GM19372 (cell line): ENCODE measurements at regions not wholly inside any gene's neighbourhood (a gene's known extent, or its start where the extent isn't known, plus 50 kb on each side); places are given as distances from the start of the nearest gene placed in this dataset.
A peak's percentile ranks its signal among the peaks of the same experiment; 100 is the strongest.

Source experiments
- ATAC-seq: cut with Tn5 transposase; IDR thresholded peaks from one replicate; pipeline ENCODE4 v1.9.1; 2021; ENCODE audit warnings: mild to moderate bottlenecking, low read depth, moderate library complexity; ENCODE audit not compliant: unreplicated experiment

DNA sequence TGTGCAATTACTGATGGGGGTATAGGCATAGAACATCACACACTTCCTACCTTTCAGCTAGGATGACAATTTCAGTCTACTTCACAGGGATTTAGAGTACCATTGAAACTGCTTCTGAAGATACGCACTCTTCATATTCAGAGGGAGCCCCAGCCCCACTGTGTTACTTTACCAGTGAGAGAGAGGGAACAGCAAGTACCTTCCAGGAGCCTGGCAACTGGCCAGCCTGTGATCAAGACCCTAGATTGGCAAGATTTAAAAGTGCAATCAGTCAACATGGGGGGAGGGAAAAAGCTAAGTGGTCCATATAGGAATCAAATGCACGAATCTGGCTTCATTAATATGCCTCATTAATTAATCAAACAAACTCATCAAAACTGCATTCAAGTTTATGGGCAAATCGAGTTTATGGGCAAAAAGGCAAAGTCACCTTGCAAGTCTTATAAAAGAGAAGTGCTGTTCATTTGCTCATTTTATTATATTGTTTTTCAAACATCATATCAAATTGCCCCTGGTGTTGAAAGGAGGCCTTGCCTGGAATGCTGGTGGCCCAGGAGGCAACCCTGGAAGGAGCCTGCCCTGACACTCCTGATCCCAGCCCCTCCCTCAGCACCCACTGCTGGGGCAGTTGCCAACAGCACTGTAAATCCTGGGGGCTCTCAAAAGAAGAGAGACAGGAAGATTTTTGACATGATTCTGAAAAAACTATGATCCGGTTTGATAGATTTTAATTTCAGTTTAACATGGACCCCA lies 184.9 kb upstream of the DPT start:
- ATAC-seq, result no peak

DNA sequence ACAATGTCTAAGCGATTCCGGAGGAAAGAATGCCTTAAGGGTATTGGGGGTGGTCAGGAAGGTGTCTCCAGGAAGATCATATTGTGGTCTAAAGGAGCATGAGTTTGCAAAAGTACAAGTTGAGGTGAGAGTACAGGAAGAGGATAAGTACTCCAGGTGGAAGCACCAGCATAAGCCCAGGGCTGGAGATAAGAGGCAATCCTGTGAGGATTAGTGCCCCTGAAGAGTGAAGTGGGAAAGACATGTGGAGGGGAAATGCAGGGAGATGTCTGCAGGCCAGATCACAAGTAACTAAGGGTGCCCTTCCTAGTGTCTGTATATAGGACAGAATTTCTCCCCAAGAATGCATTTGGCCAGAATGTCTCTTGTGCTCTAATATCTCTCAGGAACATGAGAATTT lies 188.3 kb upstream of the DPT start:
- no peak for ATAC-seq

DNA sequence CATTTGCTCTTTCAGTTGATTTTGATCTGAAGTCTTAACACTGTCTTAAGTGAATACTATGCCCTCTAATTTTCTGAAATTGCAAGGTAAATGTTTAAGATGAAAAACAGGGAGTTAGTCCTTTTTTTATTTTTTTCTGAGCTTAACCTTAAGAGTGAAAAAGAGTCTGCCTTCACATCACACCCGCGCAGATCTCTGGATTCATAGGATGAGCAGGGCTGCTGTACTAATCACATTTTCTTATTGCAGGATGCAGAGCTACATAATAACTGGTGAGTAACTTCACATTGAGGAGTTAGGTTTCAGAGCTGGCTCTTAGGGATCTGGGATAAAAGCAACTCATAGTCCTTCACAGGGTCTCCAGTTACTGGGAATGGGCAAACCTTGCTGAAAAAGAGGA lies 188.7 kb upstream of the ATP1B1 start:
- ATAC-seq, result no peak

DNA sequence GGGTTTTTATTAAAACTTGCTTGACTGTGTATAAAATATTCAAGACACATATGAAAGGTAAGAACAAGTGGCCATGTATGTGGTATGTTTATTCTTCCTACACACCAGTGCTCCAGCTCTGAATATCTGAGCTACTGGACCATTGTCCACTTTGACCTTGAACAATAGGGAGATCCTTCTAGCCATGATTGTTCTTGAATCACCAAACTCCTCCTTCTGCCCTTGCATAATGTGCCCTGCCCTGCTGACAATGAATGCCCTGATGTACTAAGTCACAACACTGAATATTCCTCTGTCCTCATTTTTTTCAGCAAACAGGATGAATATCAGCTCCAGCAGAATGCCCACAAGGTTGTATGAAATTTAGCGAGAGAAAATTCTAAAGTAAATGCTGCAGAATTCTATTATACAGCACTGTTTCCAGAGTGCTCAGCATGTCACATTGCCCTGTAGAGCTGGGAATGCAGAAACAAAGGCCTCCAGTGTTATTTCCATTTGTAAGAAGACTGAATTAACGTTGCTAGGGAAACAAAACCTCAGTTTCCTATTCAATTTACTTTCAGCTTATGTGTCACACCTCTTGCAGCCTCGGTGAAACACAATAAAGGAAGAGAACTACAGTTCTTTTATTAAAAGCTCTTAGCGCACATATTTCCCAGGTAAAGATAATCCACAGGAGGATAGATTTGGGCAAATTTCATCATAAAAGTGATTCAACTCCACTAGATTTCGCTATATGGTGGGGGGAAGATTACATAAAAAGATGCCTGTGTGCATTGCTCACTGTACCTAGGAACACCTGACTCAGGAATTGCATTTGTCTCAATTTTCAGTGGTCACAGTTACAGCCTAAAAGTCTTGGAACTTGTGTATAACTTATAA lies 187.4 kb upstream of the ATP1B1 start:
- no peak for ATAC-seq

DNA sequence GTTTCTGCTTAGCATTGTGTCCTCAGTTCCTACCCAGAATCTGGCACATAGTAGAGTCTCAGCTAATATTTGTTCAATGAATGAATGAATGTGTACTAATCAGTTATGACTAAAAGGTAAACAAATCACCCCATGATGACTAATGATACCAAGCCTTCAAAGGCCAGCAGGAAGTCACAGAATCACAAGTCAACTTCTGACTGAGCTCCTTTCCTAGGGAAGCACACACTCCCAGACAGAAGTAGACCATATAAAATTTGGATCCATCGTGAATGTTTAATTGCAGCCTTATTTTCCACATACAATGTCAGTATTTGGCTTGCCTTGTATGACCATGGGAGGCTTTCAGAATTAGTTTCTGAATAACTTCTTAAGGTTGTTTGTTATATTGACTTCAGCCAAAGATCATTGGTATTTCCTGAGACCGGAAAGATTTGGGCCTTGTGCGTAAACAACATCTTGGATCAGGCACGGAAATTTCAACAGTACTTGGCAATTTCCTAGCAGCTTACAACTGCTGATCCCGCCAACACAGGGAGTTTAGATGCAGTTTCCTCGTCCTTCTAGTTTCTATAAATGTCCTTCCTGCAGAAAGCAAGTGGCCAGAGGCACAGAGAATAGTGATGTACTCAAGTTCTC lies 185.9 kb upstream of the ATP1B1 start:
- no peak for ATAC-seq

DNA sequence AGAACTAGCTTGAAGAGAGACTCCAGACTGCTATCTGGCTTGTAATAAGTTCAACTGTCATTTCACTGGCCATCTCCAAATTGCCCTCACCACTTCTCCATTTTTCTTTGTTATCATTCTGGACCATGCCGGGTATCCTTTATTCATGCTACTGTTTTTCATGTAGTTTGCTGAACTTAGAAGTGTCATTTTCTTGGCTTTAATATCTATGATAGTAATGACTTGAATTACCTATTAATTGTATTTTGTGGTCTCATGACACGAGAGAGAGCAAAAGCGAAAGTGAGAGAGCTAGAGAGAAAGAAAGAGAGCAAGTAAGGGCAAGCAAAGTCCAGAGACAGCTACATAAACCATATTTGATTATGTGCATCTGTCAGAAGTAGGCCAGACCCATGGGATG lies 184.9 kb upstream of the ATP1B1 start:
- ATAC-seq, result peak; percentile 67

DNA sequence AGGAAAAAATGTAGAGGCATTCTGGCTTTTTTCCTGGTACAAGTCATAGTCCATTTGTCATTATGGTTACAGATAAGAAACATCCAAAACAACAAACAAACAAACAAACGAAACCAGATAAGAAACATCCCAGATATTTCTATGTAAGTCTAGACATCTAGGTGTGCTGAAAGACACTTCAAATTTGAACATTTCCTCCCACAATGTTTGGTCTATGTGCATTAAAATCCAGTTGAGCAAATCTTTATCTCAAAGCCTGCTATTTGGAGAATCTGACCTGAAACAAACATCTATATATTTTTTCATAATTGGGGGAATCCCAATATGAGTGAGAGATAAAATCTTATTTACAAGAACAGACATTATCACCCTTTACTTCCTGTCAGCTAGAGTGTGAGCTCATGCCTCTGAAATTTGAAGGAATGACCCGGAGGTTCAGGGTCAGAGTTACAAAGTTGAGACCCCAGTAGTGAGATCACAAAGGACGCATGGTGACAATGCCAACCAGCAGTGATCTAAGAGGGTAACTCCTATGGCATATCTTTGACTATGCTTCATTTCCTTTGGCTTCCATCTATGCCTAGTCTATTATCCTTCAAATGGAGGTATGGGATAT lies 182.9 kb upstream of the ATP1B1 start:
- no peak for ATAC-seq

DNA sequence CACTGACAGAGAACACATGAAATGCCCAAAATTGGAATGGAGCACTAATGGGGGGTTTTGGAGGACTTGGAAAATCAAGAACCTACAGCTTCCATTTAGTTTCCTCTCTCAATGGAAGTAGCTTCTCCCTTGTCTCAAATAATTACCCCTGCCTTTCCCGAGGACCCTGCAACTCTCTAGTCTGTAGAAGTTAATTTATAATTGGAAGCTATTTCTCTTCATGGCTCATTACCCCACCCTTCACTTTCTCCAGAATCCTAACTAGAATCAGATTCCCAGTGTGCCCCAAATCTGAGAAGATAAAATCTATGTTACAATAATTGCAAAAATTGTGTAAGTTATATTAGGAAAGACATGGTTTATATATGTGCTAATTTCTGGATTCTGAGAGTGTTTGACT lies 181.5 kb upstream of the ATP1B1 start:
- ATAC-seq, result no peak

DNA sequence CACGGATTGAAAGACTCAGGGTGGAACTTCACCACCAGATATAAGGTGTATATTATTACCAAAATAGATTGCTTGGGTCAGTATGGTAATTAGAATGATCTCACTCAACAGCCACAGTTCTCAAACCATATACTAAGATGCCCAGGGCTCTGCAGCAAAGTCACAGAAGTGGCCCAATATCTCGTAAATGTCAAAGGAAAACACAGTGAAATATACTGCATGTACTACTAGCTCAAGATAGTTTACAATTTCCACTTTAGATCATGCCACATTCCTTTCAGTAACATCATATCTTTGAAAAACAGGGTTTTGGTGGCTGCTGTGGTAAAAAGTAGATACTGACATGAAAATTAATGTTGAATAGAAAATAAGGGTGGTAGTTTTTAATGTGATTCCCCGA lies 180.3 kb upstream of the ATP1B1 start:
- no peak for ATAC-seq

DNA sequence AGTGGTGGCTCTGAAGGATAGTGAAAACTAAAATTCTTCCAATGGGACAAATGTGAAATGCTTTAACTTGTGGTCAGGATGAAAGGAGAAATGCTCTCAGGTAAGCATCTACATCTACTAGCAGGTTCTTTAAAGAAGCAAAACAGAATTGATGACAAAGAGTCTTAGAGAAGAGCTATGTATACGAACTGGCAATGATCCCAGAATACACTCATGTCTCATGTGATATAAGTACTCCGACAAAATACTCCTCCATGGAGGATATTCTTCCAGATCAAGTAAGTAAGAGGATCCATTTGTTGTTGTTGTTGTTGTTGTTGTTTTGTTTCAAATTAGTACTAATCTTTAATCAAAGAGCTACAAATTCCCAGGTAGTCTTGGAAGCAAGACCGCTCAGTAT lies 174.0 kb upstream of the ATP1B1 start:
- no peak for ATAC-seq

DNA sequence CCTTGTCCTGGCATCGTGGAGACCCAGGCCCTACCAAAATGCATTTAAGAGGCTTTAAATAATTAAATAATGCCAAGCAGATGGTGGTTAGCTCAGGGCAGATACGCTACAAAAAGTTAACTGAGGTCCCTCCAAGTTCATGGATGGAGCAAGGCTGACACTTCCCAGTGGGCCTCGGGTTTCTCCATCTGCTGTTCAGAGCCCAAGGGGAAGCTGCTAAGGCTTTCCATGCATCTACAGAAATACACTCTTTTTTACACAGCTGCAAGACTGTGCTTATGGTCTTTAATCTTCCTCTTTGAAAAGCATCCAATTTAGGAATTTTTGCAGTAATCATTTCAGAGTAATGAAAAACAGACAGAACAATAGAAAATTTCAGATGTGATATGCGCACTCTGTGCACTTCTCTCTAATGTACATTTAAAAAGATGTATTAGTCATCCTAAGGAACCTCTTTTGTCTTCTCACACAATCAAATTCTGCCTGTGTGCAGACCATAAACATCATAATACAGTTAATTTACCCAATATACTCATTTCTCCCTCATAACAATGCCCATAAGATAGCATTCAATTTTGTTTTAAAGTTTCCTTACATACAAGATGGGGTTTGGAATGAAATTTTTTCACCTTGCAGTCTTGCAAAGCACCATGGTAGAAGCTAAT lies 173.2 kb upstream of the ATP1B1 start:
- ATAC-seq, result no peak

DNA sequence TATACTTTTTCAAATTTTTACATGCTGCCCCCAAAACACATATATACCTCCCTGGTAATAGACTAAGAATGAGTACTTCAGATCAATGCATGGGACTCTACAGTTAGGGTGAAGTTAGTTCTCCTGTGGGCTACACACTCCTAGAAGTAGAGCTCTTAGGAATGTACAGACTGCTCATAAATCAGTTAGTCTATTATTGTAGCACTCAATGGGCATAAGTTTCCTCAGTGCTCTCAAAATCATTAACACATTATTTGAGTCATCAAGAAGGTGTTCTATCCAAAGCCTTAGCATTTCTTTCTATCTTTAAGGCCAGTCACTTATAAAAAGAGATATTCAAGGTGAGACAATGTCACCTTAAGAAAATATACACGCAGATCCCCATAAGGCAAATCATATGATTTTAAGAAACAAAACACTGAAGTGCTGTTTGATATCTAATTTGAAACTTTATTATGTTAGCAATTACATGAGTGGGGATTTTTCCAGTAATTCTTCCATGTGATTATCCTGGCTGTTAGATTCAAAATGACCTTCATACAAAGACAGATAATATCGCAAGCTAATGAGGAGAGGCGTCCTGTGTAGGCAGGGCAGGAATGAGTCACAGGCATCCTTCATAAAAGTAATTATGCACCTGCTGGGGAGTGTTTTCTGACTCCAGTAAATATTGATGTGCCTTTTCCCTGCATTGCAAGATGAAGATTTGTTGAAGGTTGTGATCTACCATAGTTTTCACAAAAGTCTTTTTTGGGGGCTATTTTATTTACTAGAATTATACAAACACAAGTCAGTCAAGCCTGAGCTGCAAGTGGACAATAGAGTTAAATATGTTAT lies 167.2 kb upstream of the ATP1B1 start:
- no peak for ATAC-seq

DNA sequence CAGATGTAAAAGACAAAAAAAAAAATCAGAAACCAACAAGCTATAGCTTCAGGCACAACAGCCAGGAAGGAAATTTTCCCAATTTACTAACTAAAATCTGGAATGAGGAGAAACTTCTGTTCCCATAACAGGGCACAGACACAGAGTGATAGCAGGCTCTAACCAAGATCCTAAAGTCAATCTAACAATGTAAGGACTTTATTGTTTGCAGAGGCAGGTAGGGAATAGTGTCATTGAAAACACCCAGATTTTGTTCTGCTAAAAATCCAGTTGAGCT lies 166.6 kb upstream of the ATP1B1 start:
- no peak for ATAC-seq

DNA sequence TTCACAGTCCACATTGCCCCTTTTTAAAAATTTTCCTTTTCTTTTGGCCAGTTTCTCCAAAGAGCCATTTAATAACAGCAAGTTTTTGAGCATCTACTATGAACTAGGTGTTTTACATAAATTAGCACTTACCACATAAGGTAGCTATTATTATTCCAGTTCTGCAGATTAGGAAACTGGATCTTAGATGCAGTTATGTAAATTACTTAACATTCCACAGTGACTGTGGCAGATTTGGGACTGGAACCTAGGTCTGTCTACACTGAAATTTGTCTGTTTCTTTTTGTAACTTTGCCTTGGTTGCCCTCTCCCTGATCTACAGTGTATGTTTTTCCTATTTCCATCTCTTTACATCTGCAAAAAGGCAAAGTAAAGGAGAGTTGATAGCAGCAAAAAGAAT lies 164.8 kb upstream of the ATP1B1 start:
- ATAC-seq, result no peak

DNA sequence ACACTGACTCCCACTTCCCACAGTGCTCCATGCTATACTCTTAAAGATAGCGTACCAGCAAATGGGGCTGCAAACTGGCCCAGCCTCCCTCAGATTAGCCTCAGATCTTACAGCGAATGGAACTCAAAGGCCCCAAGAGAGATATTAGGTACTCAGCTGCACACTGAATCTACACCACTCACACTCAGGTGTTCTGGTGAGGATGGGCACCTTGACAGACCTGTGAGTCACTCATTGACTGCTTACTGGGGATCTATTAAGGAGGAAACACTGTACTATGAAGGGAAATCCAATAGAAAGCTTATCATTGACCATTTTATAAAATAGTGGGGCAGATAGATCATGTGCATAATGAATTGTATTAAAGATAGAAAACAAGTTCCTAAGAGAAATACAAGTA lies 164.3 kb upstream of the ATP1B1 start:
- ATAC-seq, result no peak

DNA sequence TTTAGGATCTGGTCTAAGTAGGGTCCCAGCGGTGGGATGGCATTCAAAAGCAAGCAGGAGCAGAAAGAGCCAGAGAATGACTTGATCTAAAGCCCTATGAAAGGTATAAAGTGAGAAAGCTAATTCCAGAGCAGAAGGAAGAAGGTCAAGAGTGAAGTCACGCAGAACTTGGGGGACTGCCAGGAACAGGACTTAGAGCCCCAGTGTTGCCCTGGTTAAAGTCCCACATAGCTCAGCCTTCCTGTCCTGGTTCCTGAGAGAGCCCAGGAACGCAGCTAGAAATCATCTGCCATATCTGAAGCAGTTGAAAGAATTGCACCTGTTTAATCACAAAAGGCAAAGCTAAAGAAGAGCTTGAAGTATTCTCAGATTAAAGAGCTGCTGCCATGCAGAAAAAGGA lies 160.6 kb upstream of the ATP1B1 start:
- ATAC-seq, result no peak

DNA sequence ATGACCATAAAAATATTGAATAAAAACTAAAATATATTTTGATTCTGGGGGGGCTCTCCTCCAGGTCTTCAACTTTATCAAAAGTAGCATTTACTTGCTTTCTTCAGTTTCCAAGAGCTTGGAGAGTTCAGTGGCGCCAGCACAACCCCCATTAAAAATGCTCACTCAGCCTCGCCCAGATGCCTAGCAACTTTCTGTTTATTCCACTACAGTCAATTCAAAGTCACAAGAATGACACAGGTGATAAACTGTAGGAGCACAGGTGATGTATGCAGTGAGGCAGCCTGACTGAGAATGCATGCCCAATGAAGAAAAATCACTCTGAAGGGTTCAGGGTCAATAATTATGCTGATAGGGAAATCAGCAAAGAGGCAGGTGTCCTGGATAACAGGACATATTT lies 159.4 kb upstream of the ATP1B1 start:
- no peak for ATAC-seq

DNA sequence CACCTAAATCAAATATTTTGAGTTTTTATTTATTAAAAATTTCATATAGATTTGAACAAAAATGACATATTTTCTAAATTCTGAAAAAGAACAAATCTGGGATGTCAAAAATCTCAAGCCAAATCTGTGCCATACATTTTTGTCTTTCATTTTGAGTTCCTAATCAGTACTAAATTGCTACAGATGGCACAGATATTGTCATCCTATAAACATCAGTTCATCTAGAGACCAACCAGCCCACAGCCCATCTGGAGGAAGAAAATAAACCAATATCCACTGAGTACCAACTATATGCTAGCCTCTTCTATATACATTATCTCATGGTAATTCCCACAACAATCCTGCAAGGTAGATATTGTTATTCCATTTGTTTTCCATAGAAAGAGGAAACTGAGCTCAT lies 156.8 kb upstream of the ATP1B1 start:
- ATAC-seq, result no peak

DNA sequence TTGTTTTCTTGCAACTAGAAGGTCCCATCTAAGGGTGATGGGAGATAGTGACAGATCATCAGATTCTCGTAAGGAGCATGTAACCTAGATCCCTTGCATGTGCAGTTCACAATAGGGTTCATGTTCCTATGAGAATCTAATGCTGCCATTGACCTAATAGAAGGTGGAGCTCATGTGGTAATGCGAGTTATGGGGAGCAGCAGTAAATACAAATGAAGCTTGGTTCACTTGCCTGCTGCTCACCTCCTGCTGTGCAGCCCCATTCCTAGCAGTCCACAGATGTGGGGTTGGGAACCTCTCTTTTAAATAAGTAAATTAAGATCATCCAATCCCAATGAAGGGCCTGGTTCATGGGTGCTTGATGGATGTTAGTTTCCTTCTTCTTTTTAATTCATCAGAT lies 148.7 kb upstream of the ATP1B1 start:
- no peak for ATAC-seq
